Left lung (tissue), 4 donors: ENCODE measurements at regions not wholly inside any gene's neighbourhood (a gene's known extent, or its start where the extent isn't known, plus 50 kb on each side); places are given as distances from the start of the nearest gene placed in this dataset.

Source experiments
- ATAC-seq: fragments of 200-7000 bp; cut with Tn5 transposase; one replicate; pipeline ENCODE4 v1.9.1; 2020; ENCODE audit warnings: moderate library complexity
- DNase-seq, 4 donors: peaks; one replicate each; pipeline ENCODE4 v3.0.0-alpha.2; 2013 to 2020
- H3K27ac ChIP-seq, 2 donors: fragments of 200-600 bp; sonication (generic) in 1 of 2; one replicate each; pipeline versions ENCODE4 v1.5.0 to v1.8.0; 2020 to 2021
- H3K27me3 ChIP-seq, 2 donors: fragments of 200-600 bp; sonication (generic) in 1 of 2; one replicate each; pipeline versions ENCODE4 v1.5.0 to v1.8.0; 2020 to 2021
- H3K36me3 ChIP-seq, 2 donors: fragments of 200-600 bp; sonication (generic) in 1 of 2; one replicate each; pipeline versions ENCODE4 v1.5.0 to v1.8.0; 2020 to 2021
- H3K4me1 ChIP-seq, 2 donors: fragments of 200-600 bp; one replicate each; pipeline ENCODE4 v1.8.0; 2021
- H3K4me3 ChIP-seq, 2 donors: fragments of 200-600 bp; sonication (generic) in 1 of 2; one replicate each; pipeline versions ENCODE4 v1.5.0 to v1.8.0; 2020 to 2021; ENCODE audit warnings: mild to moderate bottlenecking in 1 of 2
- H3K9me3 ChIP-seq, 2 donors: fragments of 200-600 bp; sonication (generic) in 1 of 2; one replicate each; pipeline versions ENCODE4 v1.5.0 to v1.8.0; 2020 to 2021
- intact Hi-C, 2 donors: fragments of 100-400 bp; cut with DNase I; formaldehyde crosslinking; loops; one replicate each; pipeline versions ENCODE4 v1.11.2 to v1.14.2; 2022
- TF ChIP-seq, protein P1 (sequence below), 2 donors: fragments of 200-600 bp; sonication (generic) in 1 of 2; IDR thresholded peaks; one replicate each; pipeline versions ENCODE4 v1.5.0 to v1.8.0; 2021; ENCODE audit warnings: antibody characterized with exemption in 2 of 2
- donor health status: DM: no; HTN: yes; CAD: no.
- donor health status: DM: no; HTN: no; CAD: no.

DNA sequence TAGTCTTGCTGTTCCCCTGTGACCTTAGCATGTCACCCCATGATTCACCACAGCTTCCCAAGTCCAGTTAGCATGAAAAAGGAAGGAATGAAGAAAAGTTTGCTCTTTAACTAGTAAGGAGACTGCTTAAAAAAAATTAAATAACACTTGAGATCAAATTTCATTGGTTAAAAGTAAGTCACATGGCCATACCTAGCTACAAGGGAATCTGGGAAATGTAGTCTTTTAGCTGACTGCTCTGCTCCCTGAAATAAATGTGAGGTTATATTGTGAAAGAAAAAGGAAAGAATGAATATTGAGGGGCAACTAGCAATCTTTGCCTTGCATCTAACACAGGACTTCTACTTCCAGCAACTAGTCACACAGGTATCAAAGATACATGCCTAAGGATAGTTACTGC lies 84.7 kb upstream of the LRRN1 start:
- Histone ChIP-seq H3K4me1 (no peaks in the 10 kb centered on the region), H3K4me3 (no peak overlapping the region), H3K36me3 (no peaks in the 10 kb centered on the region), H3K27ac (no peak overlapping the region), H3K9me3 (no peaks in the 10 kb centered on the region), H3K27me3 (no peaks in the 10 kb centered on the region)
- TF ChIP-seq, protein P1, sequence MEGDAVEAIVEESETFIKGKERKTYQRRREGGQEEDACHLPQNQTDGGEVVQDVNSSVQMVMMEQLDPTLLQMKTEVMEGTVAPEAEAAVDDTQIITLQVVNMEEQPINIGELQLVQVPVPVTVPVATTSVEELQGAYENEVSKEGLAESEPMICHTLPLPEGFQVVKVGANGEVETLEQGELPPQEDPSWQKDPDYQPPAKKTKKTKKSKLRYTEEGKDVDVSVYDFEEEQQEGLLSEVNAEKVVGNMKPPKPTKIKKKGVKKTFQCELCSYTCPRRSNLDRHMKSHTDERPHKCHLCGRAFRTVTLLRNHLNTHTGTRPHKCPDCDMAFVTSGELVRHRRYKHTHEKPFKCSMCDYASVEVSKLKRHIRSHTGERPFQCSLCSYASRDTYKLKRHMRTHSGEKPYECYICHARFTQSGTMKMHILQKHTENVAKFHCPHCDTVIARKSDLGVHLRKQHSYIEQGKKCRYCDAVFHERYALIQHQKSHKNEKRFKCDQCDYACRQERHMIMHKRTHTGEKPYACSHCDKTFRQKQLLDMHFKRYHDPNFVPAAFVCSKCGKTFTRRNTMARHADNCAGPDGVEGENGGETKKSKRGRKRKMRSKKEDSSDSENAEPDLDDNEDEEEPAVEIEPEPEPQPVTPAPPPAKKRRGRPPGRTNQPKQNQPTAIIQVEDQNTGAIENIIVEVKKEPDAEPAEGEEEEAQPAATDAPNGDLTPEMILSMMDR (IDR thresholded peaks at IDR 0.05), result no peak
- intact Hi-C loops, result no loop called here
- DNase-seq, result no peak
- no peak for ATAC-seq

DNA sequence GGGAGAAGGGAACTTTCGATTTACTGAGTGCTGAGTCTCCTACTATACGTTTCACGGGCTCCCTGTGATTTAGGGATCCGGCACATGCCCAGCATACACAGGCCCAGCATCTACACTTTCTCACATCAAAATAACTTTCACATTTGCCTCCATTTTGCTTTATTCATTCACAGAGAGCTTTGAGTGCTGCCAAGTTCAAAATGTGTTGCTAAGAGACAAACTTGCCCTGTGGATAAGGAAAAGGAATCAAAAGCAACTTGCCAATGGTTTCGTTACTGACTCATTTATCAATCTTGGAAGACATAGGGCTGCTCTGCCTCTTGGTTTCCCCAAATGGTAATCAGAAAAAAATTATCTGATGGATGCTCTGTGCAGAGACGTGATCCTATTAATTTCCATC lies 86.3 kb upstream of the LRRN1 start:
- no peak overlapping the region for H3K4me3 ChIP-seq
- no peaks in the 10 kb centered on the region for H3K4me1 ChIP-seq
- intact Hi-C loops, result no loop called here
- no peak for DNase-seq
- no peaks in the 10 kb centered on the region for H3K36me3 ChIP-seq
- TF ChIP-seq, protein P1 (IDR thresholded peaks at IDR 0.05), result no peak
- H3K9me3 ChIP-seq, result no peaks in the 10 kb centered on the region
- H3K27ac ChIP-seq, result no peak overlapping the region
- no peaks in the 10 kb centered on the region for H3K27me3 ChIP-seq
- no peak for ATAC-seq

DNA sequence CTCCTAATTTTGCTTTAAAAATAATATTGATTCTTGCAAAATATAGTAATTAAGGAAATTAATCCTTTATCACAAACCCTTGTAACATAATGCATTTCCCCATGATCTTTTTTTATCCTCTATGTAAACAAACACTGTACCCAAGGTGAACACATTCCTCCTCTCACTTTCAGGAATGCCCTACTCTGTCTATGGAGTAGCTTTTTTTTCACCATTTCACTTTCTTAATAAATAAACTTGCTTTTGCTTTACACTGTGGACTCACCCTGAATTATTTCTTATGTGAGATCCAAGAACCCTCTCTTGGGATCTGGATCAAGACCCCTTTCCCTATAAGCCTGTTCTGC lies 90.5 kb upstream of the LRRN1 start:
- no peak overlapping the region for H3K27ac ChIP-seq
- no peak overlapping the region for H3K4me3 ChIP-seq
- ATAC-seq, result no peak
- no peak for DNase-seq
- TF ChIP-seq, protein P1 (IDR thresholded peaks at IDR 0.05), result no peak
- H3K9me3 ChIP-seq, result no peaks in the 10 kb centered on the region
- intact Hi-C loops, result no loop called here
- H3K36me3 ChIP-seq, result no peaks in the 10 kb centered on the region
- H3K27me3 ChIP-seq, result no peaks in the 10 kb centered on the region
- no peaks in the 10 kb centered on the region for H3K4me1 ChIP-seq

DNA sequence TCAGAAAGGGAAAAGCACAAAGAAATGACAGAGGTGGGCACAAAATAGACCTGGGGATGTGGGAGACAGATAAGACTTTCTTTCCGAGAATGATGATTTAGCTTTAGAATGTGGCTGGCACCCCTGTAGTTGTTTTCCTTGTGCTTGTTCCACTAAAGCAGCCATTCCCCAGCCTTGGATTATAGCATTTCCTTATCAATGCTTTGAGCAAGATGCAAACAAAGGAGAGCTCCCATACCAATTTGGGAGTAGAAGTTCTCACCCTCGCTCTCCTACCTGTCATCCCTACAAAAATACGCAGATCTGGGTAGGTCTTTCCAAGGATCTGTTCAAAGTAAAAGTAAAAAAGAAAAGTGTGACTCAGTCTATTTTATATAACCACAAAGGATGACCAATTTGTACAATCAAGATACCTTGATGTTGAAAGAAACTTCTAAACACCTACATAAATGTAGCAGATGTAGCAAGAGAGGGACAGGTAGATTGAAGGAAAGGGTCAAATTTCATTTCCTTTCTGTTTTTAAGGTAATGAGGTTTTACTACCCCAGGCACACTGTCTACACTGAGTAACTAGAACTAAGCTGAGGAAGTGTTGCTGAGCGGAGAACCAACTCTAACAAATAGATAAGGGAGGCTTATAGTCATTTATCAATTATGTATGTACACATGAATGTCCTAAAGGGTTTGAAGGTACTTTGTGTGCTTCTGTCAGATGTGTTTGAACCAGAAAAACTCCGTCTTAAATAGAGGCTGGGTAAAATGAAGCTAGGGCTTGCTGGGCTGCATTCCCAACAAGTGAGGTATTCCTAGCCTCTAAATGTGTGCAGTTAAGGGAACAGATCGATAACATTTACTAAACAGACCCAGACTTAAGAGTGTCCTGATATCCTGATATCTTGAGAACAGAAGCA lies 91.1 kb upstream of the LRRN1 start:
- Histone ChIP-seq H3K4me3 (no peak overlapping the region), H3K4me1 (no peaks in the 10 kb centered on the region), H3K9me3 (no peaks in the 10 kb centered on the region), H3K27me3 (no peaks in the 10 kb centered on the region), H3K36me3 (no peaks in the 10 kb centered on the region), H3K27ac (no peak overlapping the region)
- ATAC-seq (no peak), DNase-seq (no peak)
- intact Hi-C loops, result no loop called here
- TF ChIP-seq, protein P1 (IDR thresholded peaks at IDR 0.05), result no peak

DNA sequence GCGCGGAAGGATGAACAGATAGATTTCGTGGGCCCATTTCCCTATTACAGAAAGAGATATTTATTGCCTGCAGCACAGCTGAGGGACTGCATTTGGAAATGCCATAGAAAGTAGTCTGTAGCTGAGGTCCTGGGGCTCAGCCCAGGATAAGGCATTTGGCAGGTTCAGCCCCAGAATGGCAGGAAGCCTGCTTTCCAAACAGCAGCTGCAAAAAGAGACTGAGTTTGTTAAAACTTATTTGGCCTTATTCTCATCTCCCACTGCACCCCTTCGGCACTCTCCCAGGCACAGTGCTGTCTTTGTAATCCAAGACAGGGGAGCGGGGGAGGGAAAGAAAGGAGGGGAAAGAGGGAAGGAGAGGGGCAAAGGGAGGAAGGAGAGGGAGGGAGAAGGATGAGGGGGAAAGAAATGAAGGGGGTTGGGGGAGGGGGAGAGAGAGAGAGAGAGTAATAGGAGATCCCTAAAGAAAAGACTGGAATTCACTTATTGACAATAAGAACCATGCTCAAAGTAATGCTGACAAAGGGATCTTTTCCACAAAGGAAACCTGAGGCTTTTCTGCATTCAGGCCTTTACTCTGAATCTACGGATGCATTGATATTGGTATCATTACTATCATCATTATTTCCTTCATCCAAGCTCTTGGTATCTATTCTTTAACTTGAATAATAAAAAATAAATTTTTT lies 94.0 kb upstream of the LRRN1 start:
- no peaks in the 10 kb centered on the region for H3K9me3 ChIP-seq
- H3K36me3 ChIP-seq, result no peaks in the 10 kb centered on the region
- no peak overlapping the region for H3K4me3 ChIP-seq
- H3K4me1 ChIP-seq, result no peaks in the 10 kb centered on the region
- TF ChIP-seq, protein P1 (IDR thresholded peaks at IDR 0.05), result no peak
- peak in 2 of 4 donors; percentile 56 to 68 for DNase-seq
- no peak overlapping the region for H3K27ac ChIP-seq
- no peak for ATAC-seq
- H3K27me3 ChIP-seq, result no peaks in the 10 kb centered on the region
- intact Hi-C loops, result no loop called here
